IMR-90 (cell line): ENCODE measurements at regions not wholly inside any gene's neighbourhood (a gene's known extent, or its start where the extent isn't known, plus 50 kb on each side); places are given as distances from the start of the nearest gene placed in this dataset.

Source experiments
- ATAC-seq: fragments of 200-7000 bp; cut with Tn5 transposase; 2 replicates; pipeline ENCODE4 v1.9.1; 2020; ENCODE audit warnings: low read depth, mild to moderate bottlenecking, moderate library complexity
- BruUV-seq: library from RNA; stranded (reverse); fragments of 400-500 nt; replicated peaks from 2 replicates; lab custom pipeline; 2021; lab: Mats Ljungman, UMichigan
- CTCF ChIA-PET: fragments of 300-600 bp; formaldehyde crosslinking; extraction: SDS; loops from one replicate; lab custom pipeline; 2021; ENCODE audit warnings: antibody characterized with exemption; lab: Yijun Ruan, JAX
- POLR2A ChIA-PET: fragments of 300-600 bp; sonication (Branson Sonifier 250); formaldehyde crosslinking; loops from one replicate; lab custom pipeline; 2022; ENCODE audit warnings: antibody characterized with exemption; ENCODE audit not compliant: unreplicated experiment; lab: Charles Lee
- DNase-seq: peaks from one replicate; pipeline ENCODE4 v3.0.0; 2013
- H2AFZ ChIP-seq: replicated peaks from 2 replicates; pipeline ENCODE3; 2013; ENCODE audit warnings: low read length, mild to moderate bottlenecking; ENCODE audit not compliant: poor library complexity
- H2AK5ac ChIP-seq: 2 replicates; pipeline ENCODE4 v1.6.1; 2013; ENCODE audit warnings: low read depth, low read length, inconsistent platforms
- H2AK9ac ChIP-seq: replicated peaks from 2 replicates; pipeline ENCODE3; 2013; ENCODE audit warnings: mild to moderate bottlenecking, low read depth, low read length, moderate library complexity; ENCODE audit not compliant: poor library complexity
- H2BK120ac ChIP-seq: 2 replicates; pipeline ENCODE4 v1.6.1; 2013; ENCODE audit warnings: low read depth, low read length, inconsistent platforms
- H2BK15ac ChIP-seq: 3 replicates; pipeline ENCODE4 v1.6.1; 2013; ENCODE audit warnings: low read depth, low read length, inconsistent platforms
- H2BK20ac ChIP-seq: 2 replicates; pipeline ENCODE4 v1.6.1; 2013; ENCODE audit warnings: low read depth, mild to moderate bottlenecking, inconsistent platforms, low read length, moderate library complexity
- H2BK5ac ChIP-seq: 2 replicates; pipeline ENCODE4 v1.6.1; 2013; ENCODE audit warnings: mild to moderate bottlenecking, low read depth, low read length, inconsistent platforms; ENCODE audit not compliant: poor library complexity, severe bottlenecking
- H3K14ac ChIP-seq: replicated peaks from 2 replicates; pipeline ENCODE4 v1.6.1; 2013; ENCODE audit warnings: low read depth, low read length, inconsistent platforms
- H3K18ac ChIP-seq: 2 replicates; pipeline ENCODE4 v1.6.1; 2013; ENCODE audit warnings: low read depth, low read length, control low read depth
- H3K23ac ChIP-seq: 2 replicates; pipeline ENCODE4 v1.6.1; 2013; ENCODE audit warnings: low read depth, low read length, inconsistent platforms
- H3K27ac ChIP-seq: 2 replicates; pipeline ENCODE4 v1.5.1; 2013; ENCODE audit warnings: mild to moderate bottlenecking, control low read depth, low read length; ENCODE audit not compliant: insufficient read depth
- H3K27me3 ChIP-seq: 2 replicates; pipeline ENCODE4 v1.6.1; 2013; ENCODE audit warnings: low read length; ENCODE audit not compliant: control insufficient read depth, insufficient read depth
- H3K36me3 ChIP-seq: 2 replicates; pipeline ENCODE4 v1.6.1; 2013; ENCODE audit warnings: low read length, mixed read lengths; ENCODE audit not compliant: control insufficient read depth, insufficient read depth
- H3K4ac ChIP-seq: 2 replicates; pipeline ENCODE4 v1.6.1; 2013; ENCODE audit warnings: low read depth, low read length, inconsistent platforms
- H3K4me1 ChIP-seq: 2 replicates; pipeline ENCODE4 v1.6.1; 2013; ENCODE audit warnings: low read length, mixed read lengths; ENCODE audit not compliant: control insufficient read depth, insufficient read depth
- H3K4me2 ChIP-seq: 2 replicates; pipeline ENCODE4 v1.6.1; 2013; ENCODE audit warnings: low read depth, mild to moderate bottlenecking, control low read depth, low read length, moderate library complexity
- H3K4me3 ChIP-seq: 2 replicates; pipeline ENCODE4 v1.5.1; 2013; ENCODE audit warnings: low read depth, mild to moderate bottlenecking, control low read depth, low read length, moderate library complexity; ENCODE audit not compliant: insufficient read depth
- H3K56ac ChIP-seq: 2 replicates; pipeline ENCODE4 v1.6.1; 2013; ENCODE audit warnings: low read length, inconsistent platforms; ENCODE audit not compliant: insufficient read depth; ENCODE audit errors: extremely low read depth
- H3K79me1 ChIP-seq, 2 experiments: 2 replicates each; pipeline ENCODE4 v1.6.1; 2013; ENCODE audit warnings: low read length in 2 of 2, inconsistent platforms in 1 of 2, low read depth in 1 of 2
- H3K9ac ChIP-seq: 2 replicates; pipeline ENCODE4 v1.6.1; 2013; ENCODE audit warnings: low read depth, low read length, control low read depth
- H3K9me1 ChIP-seq: 2 replicates; pipeline ENCODE4 v1.6.1; 2013; ENCODE audit warnings: low read length, inconsistent platforms; ENCODE audit not compliant: insufficient read depth
- H3K9me3 ChIP-seq: 2 replicates; pipeline ENCODE4 v1.6.1; 2013; ENCODE audit warnings: low read length; ENCODE audit not compliant: control insufficient read depth, insufficient read depth
- H4K20me1 ChIP-seq: 2 replicates; pipeline ENCODE4 v1.6.1; 2013; ENCODE audit warnings: low read length, inconsistent platforms; ENCODE audit not compliant: insufficient read depth
- H4K5ac ChIP-seq: 2 replicates; pipeline ENCODE4 v1.6.1; 2013; ENCODE audit warnings: mild to moderate bottlenecking, low read depth, low read length, control low read depth
- H4K8ac ChIP-seq, 2 experiments: 2 replicates each; pipeline ENCODE4 v1.6.1; 2013; ENCODE audit warnings: low read depth in 2 of 2, low read length in 2 of 2, control low read depth in 1 of 2, inconsistent platforms in 1 of 2
- H4K91ac ChIP-seq: 2 replicates; pipeline ENCODE4 v1.6.1; 2013; ENCODE audit warnings: low read depth, low read length, inconsistent platforms; ENCODE audit not compliant: insufficient read depth
- CEBPB ChIP-seq: IDR thresholded peaks from 2 replicates; pipeline ENCODE4 v1.6.1; 2012; ENCODE audit warnings: low read depth, low read length, improper control_type of control experiment
- FOS ChIP-seq: fragments of 150-350 bp; IDR thresholded peaks from 2 replicates; pipeline ENCODE4 v1.6.1; 2016; ENCODE audit warnings: low read depth, low read length
- MAFK ChIP-seq: IDR thresholded peaks from 2 replicates; pipeline ENCODE4 v1.6.1; 2012; ENCODE audit warnings: low read depth, low read length, improper control_type of control experiment
- MXI1 ChIP-seq: IDR thresholded peaks from 2 replicates; pipeline ENCODE4 v1.6.1; 2012; ENCODE audit warnings: low read depth, mild to moderate bottlenecking, low read length, moderate library complexity, borderline replicate concordance
- RCOR1 ChIP-seq: IDR thresholded peaks from 2 replicates; pipeline ENCODE4 v1.6.1; 2012; ENCODE audit warnings: mild to moderate bottlenecking, low read length, improper control_type of control experiment; ENCODE audit not compliant: insufficient replicate concordance
- WGBS, 2 experiments: methylation state at CpG; one replicate each; pipeline versions ENCODE4 v1.1.5 to v1.1.7; 2013; ENCODE audit warnings: missing lambda C conversion rate in 2 of 2; ENCODE audit not compliant: insufficient read length in 1 of 2; ENCODE audit errors: extremely low coverage in 2 of 2; 5-methylcytosine and 5-hydroxymethylcytosine counted together
- dilution Hi-C: fragments of 300-500 bp; cut with HindIII; formaldehyde crosslinking; loops from one replicate; pipeline ENCODE4 v1.14.3; 2018; ENCODE audit warnings: low sequenced_read_pairs; ENCODE audit not compliant: unreplicated experiment
- in situ Hi-C: fragments of 300-500 bp; cut with MboI; formaldehyde crosslinking; loops from 3 replicates; pipeline ENCODE4 v1.14.3; 2019; ENCODE audit warnings: low sequenced_read_pairs, inconsistent platforms, mixed read lengths
- intact Hi-C: fragments of 100-400 bp; cut with micrococcal nuclease; formaldehyde crosslinking; loops from 2 replicates; pipeline ENCODE4 v1.10.0; 2022

DNA sequence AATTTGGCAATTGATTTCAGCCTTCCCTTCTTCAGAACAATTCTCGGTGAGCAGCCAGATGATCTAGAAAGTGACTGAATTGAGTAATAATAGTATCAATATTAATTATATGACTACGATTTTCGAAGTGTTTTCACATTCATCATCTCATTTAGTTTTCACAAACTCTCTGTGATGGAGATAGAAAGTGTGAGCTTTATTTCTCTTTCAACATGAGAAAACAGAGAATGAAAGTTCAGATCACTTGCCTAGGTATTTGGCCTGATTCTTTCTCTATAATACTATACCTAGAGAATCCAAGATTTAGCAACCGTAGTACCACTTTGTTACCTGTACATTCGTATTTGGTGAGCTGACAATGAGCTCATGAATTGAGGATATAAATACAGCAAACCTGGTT is 739.2 kb upstream of the NR2F2 start:
- POLR2A ChIA-PET, result no interaction called here

More for the DNA sequence above, 739.2 kb upstream of the NR2F2 start:
- no peak overlapping the region for H3K23ac ChIP-seq
- no peak overlapping the region for H2AK5ac ChIP-seq
- in situ Hi-C loops (no loop called here), intact Hi-C loops (loop anchor here (10.0 kb wide), 1 partner anchor 566 kb away; no protein-coding TSS in a partner anchor), dilution Hi-C loops (no loop called here)
- H2BK5ac ChIP-seq, result no peak overlapping the region
- no peak overlapping the region for H4K8ac ChIP-seq
- TF ChIP-seq CEBPB, result no peak
- TF ChIP-seq MXI1, result no peak
- no peak for TF ChIP-seq MAFK
- no peak for TF ChIP-seq RCOR1
- TF ChIP-seq FOS, result no peak
- no TSS peak for BruUV-seq
- H3K9me3 ChIP-seq, result no peaks in the 10 kb centered on the region
- no peak overlapping the region for H3K27ac ChIP-seq
- no peaks in the 10 kb centered on the region for H3K36me3 ChIP-seq
- no peak overlapping the region for H3K4me2 ChIP-seq
- H3K9ac ChIP-seq, result no peak overlapping the region
- H3K4me1 ChIP-seq, result peaks cover 2% of the 10 kb centered on the region; the same call in 1 of the 2 replicates
- H3K9me1 ChIP-seq, result no peaks in the 10 kb centered on the region
- H2AK9ac ChIP-seq, result no peak overlapping the region
- H4K91ac ChIP-seq, result no peak overlapping the region
- H3K14ac ChIP-seq, result no peak overlapping the region
- H3K18ac ChIP-seq, result no peak overlapping the region
- no peak overlapping the region for H2AFZ ChIP-seq
- no peaks in the 10 kb centered on the region; the same call in 1 of the 2 replicates for H3K27me3 ChIP-seq
- H2BK120ac ChIP-seq, result no peak overlapping the region
- no peaks in the 10 kb centered on the region for H3K79me1 ChIP-seq
- no CpG with 5 or more reads among the region's 5 CpGs for WGBS, 2 experiments
- DNase-seq (no peak), ATAC-seq (no peak)
- no peak overlapping the region for H3K4ac ChIP-seq
- no peak overlapping the region for H3K4me3 ChIP-seq
- no peak overlapping the region for H2BK20ac ChIP-seq
- no peak overlapping the region for H3K56ac ChIP-seq
- H4K5ac ChIP-seq, result no peak overlapping the region
- CTCF ChIA-PET, result interaction anchor here (0.8 to 1.6 kb wide), 2 partner anchors 20 to 30 kb away, joined by 3 to 5 read pairs; no protein-coding TSS in a partner anchor
- H2BK15ac ChIP-seq, result no peak overlapping the region
- no peaks in the 10 kb centered on the region for H4K20me1 ChIP-seq
